ENCODE measurements at regions not wholly inside any gene's neighbourhood (a gene's known extent, or its start where the extent isn't known, plus 50 kb on each side); places are given as distances from the start of the nearest gene placed in this dataset.

DNA sequence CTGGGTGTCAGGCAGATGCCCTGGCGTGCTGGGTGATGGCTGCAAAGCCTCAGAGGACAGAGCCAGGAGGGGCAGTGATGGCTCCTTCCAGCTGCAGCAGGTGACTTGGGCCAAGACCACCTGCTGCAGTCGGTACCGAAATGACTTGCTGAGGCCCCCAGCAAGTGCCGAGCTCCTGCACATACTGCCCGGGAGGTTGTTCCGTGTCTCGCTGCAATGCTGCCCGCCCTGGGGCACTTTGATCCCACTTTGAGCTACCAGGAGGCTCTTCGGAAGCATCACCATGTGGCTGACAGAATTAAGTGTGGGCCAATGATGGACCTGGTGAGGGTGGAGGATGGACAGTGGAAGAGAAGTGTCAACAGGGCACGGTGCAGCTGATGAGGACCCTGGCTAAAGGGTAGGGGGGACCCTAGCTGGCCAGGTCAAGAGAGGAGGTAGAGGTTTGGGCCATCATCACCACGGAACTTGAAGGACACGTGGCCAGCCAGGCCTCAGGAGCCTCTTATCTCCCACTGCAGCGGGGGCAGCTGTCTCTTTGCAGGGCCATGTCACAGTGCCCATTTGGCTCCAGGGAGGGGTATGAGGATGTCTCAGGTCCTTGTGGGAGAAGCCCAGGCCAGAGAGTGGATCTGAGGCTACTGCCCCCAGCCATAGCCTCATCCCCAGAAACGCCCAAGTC, 51.1 kb upstream of the NANOS1 start:
- Histone ChIP-seq H3K4me1 (ENCODE audit: control insufficient read depth, insufficient read depth, low read length, poor library complexity, severe bottlenecking) (no peaks in the 10 kb centered on the region), H3K4me3 (ENCODE audit: extremely low read depth, insufficient read depth, low read length, poor library complexity, severe bottlenecking) (no peak overlapping the region), H3K36me3 (ENCODE audit: control insufficient read depth, insufficient read depth, low read length) (no peaks in the 10 kb centered on the region), H3K27ac (ENCODE audit: low read depth, low read length, severe bottlenecking) (no peak overlapping the region), H3K9me3 (ENCODE audit: control insufficient read depth, low read length) (peaks cover 8% of the 10 kb centered on the region)
- 88 to 91% methylated on average over 10 to 11 of the region's 14 CpGs for WGBS, 2 experiments (ENCODE audit: insufficient coverage in 2 of 2)

DNA sequence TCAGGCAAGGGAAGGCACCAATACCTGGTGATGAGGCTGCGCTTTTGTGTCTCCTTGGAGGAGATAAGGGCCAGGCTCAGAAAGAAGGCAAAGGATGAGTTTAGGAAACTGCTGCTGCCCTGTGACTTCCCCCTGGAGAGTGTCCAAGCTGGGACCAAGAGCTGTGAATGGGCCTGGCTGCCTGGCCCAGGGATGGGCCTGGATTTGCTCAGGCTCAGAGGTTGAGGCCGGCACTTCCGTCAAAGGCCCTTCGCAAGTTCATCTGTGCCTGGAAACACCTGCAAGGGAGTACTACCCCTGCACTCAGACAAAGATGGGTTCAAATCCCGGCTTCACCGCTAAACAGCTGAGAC, 50.5 kb upstream of the NANOS1 start:
- no peak overlapping the region for H3K4me3 ChIP-seq (ENCODE audit: extremely low read depth, insufficient read depth, low read length, poor library complexity, severe bottlenecking)
- 92 to 100% methylated on average over 6 of the region's 6 CpGs for WGBS, 2 experiments (ENCODE audit: insufficient coverage in 2 of 2)

GRCh38 chr10:118979661-118980060, 49.9 kb upstream of the NANOS1 start:
- H3K9me3 ChIP-seq (ENCODE audit: control insufficient read depth, low read length): no peaks in the 10 kb centered on the region
- WGBS, 2 experiments (ENCODE audit: insufficient coverage in 2 of 2): 85 to 98% methylated on average over 4 to 7 of the region's 8 CpGs
- no peaks in the 10 kb centered on the region for H3K36me3 ChIP-seq (ENCODE audit: control insufficient read depth, insufficient read depth, low read length)
- no peaks in the 10 kb centered on the region for H3K4me1 ChIP-seq (ENCODE audit: control insufficient read depth, insufficient read depth, low read length, poor library complexity, severe bottlenecking)
- H3K27ac ChIP-seq (ENCODE audit: low read depth, low read length, severe bottlenecking): no peak overlapping the region
- H3K4me3 ChIP-seq (ENCODE audit: extremely low read depth, insufficient read depth, low read length, poor library complexity, severe bottlenecking): no peak overlapping the region

More for the DNA sequence above, 50.5 kb upstream of the NANOS1 start:
- Histone ChIP-seq H3K9me3 (ENCODE audit: control insufficient read depth, low read length) (peaks cover 3% of the 10 kb centered on the region), H3K36me3 (ENCODE audit: control insufficient read depth, insufficient read depth, low read length) (no peaks in the 10 kb centered on the region), H3K27ac (ENCODE audit: low read depth, low read length, severe bottlenecking) (no peak overlapping the region), H3K4me1 (ENCODE audit: control insufficient read depth, insufficient read depth, low read length, poor library complexity, severe bottlenecking) (no peaks in the 10 kb centered on the region)

All from mesodermal cell (in vitro differentiated cells).